ENCODE measurements at regions not wholly inside any gene's neighbourhood (a gene's known extent, or its start where the extent isn't known, plus 50 kb on each side); places are given as distances from the start of the nearest gene placed in this dataset.
"Not testable (repeated sequence)": the region's sequence is repeated elsewhere in the genome, so short reads cannot be mapped to it uniquely, and the experiment has no call there.

- DNase-seq (ENCODE audit: low spot score), result no peak
Measured at GRCh38 chr20:60170116-60170515, 211.9 kb downstream of the CDH26 start.

GRCh38 chr20:60171313-60171712 lies 213.1 kb downstream of the CDH26 start:
- DNase-seq (ENCODE audit: low spot score), result no peak

DNA sequence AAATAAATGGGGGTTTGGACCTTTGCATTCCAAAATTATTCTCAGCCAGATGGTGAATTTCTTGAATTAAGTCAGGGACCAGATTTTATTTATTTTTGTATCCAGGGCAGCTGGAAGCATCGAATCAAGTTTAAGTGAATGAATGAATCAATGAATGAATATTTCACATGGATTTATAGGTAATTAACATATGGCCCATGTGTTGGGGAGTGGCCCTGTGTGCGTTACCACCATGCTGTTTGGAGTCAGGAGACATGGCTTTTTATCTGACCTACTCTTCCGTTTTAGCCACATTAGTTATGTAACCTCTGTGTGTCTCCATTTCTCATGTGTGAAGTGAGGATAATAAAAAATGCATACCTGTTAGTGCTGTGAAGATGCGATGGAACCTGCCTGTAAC lies 213.5 kb downstream of the CDH26 start:
- no peak for DNase-seq (ENCODE audit: low spot score)

DNA sequence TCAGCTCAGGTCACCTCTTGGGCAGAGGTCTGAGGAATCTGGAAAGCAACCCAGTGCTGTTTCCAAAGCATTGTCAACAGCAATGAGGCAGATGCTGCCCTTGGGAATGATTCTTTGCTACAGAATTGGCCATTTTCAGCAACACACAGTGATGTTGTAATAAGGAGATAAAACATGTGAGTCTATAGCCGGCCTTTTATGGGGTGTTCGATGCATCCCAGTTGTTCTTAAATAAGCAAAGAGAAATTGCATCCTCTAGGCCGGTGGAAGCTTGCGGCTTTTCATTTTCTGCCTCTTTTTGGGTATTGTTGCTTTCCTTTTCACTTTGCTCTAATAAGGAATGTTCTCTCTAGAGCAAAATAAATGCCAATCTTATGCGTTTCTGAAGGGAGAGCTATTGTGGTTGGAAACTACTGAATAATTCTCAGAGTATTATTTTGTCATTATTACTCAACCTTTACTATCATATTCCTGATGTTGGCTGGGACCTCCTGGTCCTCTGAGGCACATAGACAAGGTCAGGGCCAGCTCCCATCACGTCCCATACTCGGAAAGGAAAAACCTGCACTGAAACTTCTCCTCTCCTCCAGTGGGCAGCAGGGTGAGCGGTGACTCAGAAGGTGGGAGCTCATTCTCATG lies 214.2 kb downstream of the CDH26 start:
- DNase-seq (ENCODE audit: low spot score), result no peak

DNA sequence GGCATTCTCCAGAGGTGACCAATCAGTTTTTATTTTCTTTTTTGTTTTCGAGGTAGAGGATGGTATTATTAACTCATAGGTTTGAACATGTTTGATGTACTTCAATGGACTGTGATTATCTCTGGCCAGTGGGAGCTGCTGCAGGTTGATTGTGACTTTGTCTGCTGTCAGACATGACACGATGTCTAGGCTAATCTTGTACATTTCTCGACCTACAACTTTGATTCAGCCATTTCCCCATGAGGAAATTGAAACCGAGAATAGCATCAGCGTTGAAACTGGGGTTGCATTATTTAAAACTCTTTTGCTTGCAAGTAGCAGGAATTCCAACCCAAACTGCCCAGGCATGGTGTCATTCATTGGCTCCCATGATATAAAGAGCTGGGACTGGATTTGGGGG lies 218.9 kb downstream of the CDH26 start:
- no peak for DNase-seq (ENCODE audit: low spot score)

GRCh38 chr20:60180986-60181385 lies 222.8 kb downstream of the CDH26 start:
- no peak for DNase-seq (ENCODE audit: low spot score)

DNA sequence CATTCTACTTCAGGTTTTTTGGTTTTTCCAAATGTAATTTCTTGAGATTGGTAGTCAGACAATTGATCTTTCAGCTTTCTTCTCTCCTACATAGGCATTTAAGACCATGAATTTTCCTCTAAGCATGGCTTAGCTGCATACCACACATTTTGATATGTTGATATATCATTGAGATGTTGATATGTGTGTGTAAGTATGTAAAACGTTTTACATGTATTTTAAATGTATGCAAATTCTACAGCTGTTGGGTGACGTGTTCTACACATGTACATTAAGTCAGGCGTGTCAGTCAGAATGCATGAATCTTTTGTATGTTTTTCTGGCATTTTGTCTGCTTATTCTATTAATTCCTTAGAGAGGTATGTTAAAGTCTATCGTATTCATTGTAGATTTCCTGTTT lies 228.2 kb downstream of the CDH26 start:
- no peak for DNase-seq (ENCODE audit: low spot score)

GRCh38 chr20:60187683-60188082 lies 229.5 kb downstream of the CDH26 start:
- no peak for DNase-seq (ENCODE audit: low spot score)

GRCh38 chr20:60191014-60191413 lies 232.8 kb downstream of the CDH26 start:
- DNase-seq (ENCODE audit: low spot score), result no peak

DNA sequence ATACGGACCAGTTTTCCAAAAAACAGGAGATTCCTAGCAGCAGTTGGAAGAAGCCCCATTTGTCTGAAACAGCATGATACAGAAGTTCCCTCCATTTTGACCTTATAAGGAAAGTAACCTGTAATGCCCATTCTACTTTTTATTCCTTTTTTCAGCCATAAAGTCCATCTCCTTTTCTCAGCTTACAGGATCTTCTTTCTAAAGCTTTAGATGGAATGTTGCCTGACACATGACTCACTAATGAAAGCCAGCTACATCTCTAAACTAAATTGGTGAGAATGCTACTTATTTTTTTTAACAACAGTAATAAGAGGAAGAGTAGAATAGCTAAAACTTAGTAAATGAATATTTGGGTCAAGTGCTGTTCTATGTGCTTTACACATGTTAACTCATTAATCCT lies 234.1 kb downstream of the CDH26 start:
- no peak for DNase-seq (ENCODE audit: low spot score)

DNA sequence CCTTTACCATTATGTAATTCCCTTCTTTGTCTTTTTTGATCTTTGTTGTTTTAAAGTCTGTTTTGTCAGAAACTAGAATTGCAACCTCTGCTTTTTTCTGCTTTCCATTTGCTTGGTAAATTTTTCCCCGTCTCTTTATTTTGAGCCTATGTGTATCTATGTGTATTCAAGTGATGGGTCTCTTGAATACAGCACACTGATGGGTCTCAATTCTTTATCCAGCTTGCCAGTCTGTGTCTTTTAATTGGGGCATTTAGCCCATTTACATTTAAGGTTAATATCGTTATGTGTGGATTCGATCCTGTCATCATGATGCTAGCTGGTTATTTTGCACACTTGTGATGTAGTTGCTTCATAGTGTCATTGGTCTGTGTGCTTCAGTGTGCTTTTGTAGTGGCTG lies 240.9 kb downstream of the CDH26 start:
- not testable (repeated sequence) for DNase-seq (ENCODE audit: low spot score)

GRCh38 chr20:60199866-60200265 lies 241.6 kb downstream of the CDH26 start:
- no peak for DNase-seq (ENCODE audit: low spot score)

DNA sequence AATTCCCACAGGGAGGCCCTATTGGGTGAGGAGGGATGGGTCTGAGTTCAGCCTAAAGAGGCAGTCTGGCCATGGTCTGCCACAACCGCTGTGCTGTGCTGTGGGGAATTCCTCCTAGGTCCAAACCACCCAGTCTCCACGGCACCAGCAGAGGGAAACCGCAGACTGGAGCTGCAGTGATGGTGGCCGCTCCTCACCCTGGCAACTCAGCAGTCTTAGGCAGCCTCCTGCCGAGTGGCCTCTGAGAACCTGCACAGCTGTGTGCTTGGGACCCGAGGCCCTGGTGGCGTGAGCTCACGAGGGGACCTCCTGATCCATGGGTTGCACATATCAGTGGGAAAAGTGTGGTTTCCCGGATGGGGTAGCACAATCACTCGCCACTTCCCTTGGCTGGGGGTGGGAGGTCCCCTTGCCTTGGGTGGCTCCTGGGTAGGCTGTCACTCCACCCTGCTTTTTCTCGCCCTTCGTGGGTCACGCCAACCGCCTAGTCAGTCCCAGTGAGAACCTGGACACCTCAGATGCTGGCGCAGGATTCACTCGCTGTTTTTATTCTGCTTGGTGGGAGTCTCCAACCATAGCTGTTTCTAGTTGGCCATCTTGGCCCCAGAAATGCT lies 242.2 kb downstream of the CDH26 start:
- DNase-seq (ENCODE audit: low spot score), result no peak

DNA sequence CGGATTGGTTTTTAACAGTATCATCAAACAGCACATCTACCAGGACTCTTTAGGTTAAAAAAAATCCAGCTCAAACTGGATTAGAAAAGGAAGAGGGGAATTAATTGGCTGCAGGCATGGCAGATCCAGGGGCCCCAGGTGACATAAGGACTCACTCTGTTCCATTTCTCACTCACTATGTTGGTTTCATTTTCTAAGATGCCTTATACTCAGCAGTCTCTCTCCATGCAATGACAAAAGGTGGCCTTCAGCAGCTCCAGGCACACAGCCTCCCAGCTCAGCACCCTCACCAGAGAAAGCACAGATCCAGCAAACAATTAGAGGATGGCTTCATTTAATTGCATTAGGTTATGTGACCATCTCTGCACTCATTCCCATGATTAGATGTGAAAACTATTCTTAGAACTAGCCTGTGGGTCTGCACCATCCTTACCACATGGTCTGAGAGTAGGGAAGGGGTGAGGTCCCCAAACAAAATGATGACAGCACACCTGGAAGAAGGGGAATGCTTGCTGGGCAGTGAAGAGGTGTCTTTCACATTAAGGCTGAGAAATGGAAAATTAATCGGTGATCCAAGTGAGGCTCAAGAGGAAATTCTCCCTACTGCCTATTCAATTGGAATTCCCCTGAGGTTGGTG lies 243.1 kb downstream of the CDH26 start:
- DNase-seq (ENCODE audit: low spot score), result no peak

DNA sequence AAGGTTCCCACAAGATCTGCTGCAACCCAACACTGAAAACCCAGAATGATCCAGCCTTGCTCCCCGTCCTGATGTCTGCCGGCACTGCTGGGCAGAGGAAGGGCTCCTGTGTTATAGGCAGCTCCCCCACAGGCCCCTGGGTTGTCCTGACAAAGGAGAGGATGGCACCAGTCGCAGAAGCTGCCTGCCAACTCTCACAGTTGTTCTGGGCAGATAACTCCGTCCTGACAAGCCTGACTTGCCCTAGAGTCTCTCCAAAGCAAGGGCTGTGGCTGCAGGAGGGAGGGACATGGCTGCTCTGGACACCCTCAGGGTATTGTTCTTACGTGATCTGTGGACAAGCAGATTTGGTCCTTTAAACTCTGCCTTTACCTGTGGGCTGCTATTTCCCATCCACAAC lies 243.8 kb downstream of the CDH26 start:
- DNase-seq (ENCODE audit: low spot score), result no peak

DNA sequence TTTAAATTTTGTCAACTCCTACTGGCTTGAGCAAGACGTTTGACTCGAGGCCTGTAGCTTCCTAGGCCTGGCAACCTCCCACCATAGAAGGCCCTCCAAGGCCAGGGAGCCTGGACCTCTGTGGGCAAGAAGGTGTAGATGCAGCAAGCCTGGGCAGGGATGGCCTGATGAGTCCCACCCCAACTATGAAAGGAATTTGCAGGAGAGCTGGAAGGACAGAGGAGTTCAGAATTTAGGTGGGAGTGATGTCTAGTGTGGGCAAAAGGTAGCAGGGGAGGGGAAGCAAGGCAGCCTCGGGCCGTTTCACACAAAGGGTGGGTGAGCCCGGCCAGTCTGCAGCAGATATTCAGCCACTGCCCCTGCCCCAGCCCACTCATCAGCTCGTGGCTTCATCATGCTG lies 245.2 kb downstream of the CDH26 start:
- no peak for DNase-seq (ENCODE audit: low spot score)

DNA sequence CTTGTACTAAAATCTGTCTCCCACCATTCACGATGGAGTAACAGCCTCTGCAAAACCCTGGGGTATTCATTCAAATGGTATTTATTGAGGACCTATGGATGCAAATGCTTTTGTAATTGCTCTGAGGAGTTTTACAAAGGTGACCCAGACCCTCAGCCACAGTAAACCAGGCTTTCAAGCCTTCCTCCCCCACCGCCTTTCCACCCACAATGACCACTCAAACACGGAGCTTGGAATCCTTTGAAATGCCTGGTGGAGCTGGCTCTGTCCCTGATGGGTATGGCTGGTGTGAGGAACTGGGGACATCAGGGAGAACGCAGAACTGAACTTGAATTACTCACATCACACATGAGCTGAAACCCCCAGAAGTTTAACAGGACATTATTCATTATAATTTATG lies 246.4 kb downstream of the CDH26 start:
- no peak for DNase-seq (ENCODE audit: low spot score)

- DNase-seq (ENCODE audit: low spot score), result no peak
Measured at GRCh38 chr20:60206259-60206658, 248.0 kb downstream of the CDH26 start.

- DNase-seq (ENCODE audit: low spot score), result no peak
Measured at GRCh38 chr20:60209048-60209447, 250.8 kb downstream of the CDH26 start.

- DNase-seq (ENCODE audit: low spot score), result peak; percentile 84
Measured at GRCh38 chr20:60210779-60211617, 252.8 kb downstream of the CDH26 start.

GRCh38 chr20:60211618-60212463 lies 253.6 kb downstream of the CDH26 start:
- DNase-seq (ENCODE audit: low spot score), result no peak

DNA sequence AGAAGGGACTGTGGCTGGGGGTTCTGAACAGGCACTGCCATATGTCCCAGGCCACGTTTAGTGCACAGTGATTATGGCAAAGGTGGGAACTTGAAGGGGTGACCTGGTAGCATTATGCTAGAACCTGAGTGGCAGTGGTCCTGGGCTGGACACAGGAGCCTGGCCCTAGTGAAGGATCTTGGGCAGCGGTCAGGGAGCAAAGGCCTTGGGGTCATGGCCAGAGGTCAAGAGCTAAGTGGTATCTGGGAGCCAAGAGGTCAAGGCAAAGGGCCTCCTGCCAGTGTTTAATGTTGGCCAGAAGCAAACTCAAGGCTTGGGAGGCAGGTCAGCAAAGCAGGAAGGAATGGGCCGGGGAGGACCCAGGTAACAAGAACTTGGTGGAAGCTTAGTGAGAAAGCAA lies 254.5 kb downstream of the CDH26 start:
- DNase-seq (ENCODE audit: low spot score), result no peak

Data from ecto neural progenitor cell (in vitro differentiated cells).